ENCODE measurements at regions not wholly inside any gene's neighbourhood (a gene's known extent, or its start where the extent isn't known, plus 50 kb on each side); places are given as distances from the start of the nearest gene placed in this dataset.

GRCh38 chr18:6624271-6624660, 105.2 kb upstream of the ARHGAP28 start:
- TF ChIP-seq CTCF (IDR thresholded peaks at IDR 0.05; ENCODE audit: low read depth, low read length, poor library complexity, severe bottlenecking) (no peak), EZH2phosphoT487 (IDR thresholded peaks at IDR 0.05; ENCODE audit: borderline replicate concordance, low read length) (no peak)

GRCh38 chr18:6624661-6625311, 104.7 kb upstream of the ARHGAP28 start:
- Histone ChIP-seq H3K27ac (ENCODE audit: low read depth, low read length) (no peak overlapping the region), H3K27me3 (ENCODE audit: control insufficient read depth, low read length) (no peaks in the 10 kb centered on the region), H3F3A (ENCODE audit: control insufficient read depth, insufficient read depth) (no peaks in the 10 kb centered on the region), H3K4me2 (ENCODE audit: low read length) (no peak overlapping the region), H3K9me2 (replicated peaks; ENCODE audit: control insufficient read depth, low read length) (no peaks in the 10 kb centered on the region), H3K79me2 (ENCODE audit: control insufficient read depth, low read length) (no peaks in the 10 kb centered on the region), H3K36me3 (ENCODE audit: control insufficient read depth, low read length) (no peaks in the 10 kb centered on the region), H3K4me3 (ENCODE audit: low read length) (no peak overlapping the region), H4K20me1 (ENCODE audit: control insufficient read depth, insufficient read depth, low read depth, low read length) (no peaks in the 10 kb centered on the region), H3K4me1 (ENCODE audit: control insufficient read depth, low read length) (no peaks in the 10 kb centered on the region), H3K9me3 (ENCODE audit: control insufficient read depth, insufficient read depth, low read length) (no peaks in the 10 kb centered on the region)
- TF ChIP-seq CTCF (IDR thresholded peaks at IDR 0.05; ENCODE audit: low read depth, low read length, poor library complexity, severe bottlenecking): no peak
- no peak for TF ChIP-seq EZH2phosphoT487 (IDR thresholded peaks at IDR 0.05; ENCODE audit: borderline replicate concordance, low read length)

More at GRCh38 chr18:6624271-6624660, 105.2 kb upstream of the ARHGAP28 start:
- Histone ChIP-seq H4K20me1 (ENCODE audit: control insufficient read depth, insufficient read depth, low read depth, low read length) (no peaks in the 10 kb centered on the region), H3K27me3 (ENCODE audit: control insufficient read depth, low read length) (no peaks in the 10 kb centered on the region), H3K4me3 (ENCODE audit: low read length) (no peak overlapping the region), H3K9me2 (replicated peaks; ENCODE audit: control insufficient read depth, low read length) (no peaks in the 10 kb centered on the region), H3K4me2 (ENCODE audit: low read length) (no peak overlapping the region), H3K9me3 (ENCODE audit: control insufficient read depth, insufficient read depth, low read length) (no peaks in the 10 kb centered on the region), H3F3A (ENCODE audit: control insufficient read depth, insufficient read depth) (no peaks in the 10 kb centered on the region), H3K36me3 (ENCODE audit: control insufficient read depth, low read length) (no peaks in the 10 kb centered on the region), H3K4me1 (ENCODE audit: control insufficient read depth, low read length) (no peaks in the 10 kb centered on the region), H3K79me2 (ENCODE audit: control insufficient read depth, low read length) (no peaks in the 10 kb centered on the region), H3K27ac (ENCODE audit: low read depth, low read length) (no peak overlapping the region)

- Histone ChIP-seq H3K4me3 (ENCODE audit: low read length) (no peak overlapping the region), H3F3A (ENCODE audit: control insufficient read depth, insufficient read depth) (no peaks in the 10 kb centered on the region), H3K9me3 (ENCODE audit: control insufficient read depth, insufficient read depth, low read length) (no peaks in the 10 kb centered on the region), H3K27me3 (ENCODE audit: control insufficient read depth, low read length) (no peaks in the 10 kb centered on the region), H4K20me1 (ENCODE audit: control insufficient read depth, insufficient read depth, low read depth, low read length) (no peaks in the 10 kb centered on the region), H3K4me1 (ENCODE audit: control insufficient read depth, low read length) (no peaks in the 10 kb centered on the region), H3K79me2 (ENCODE audit: control insufficient read depth, low read length) (no peaks in the 10 kb centered on the region), H3K4me2 (ENCODE audit: low read length) (no peak overlapping the region), H3K27ac (ENCODE audit: low read depth, low read length) (no peak overlapping the region), H3K9me2 (replicated peaks; ENCODE audit: control insufficient read depth, low read length) (no peaks in the 10 kb centered on the region), H3K36me3 (ENCODE audit: control insufficient read depth, low read length) (no peaks in the 10 kb centered on the region)
- no peak for TF ChIP-seq EZH2phosphoT487 (IDR thresholded peaks at IDR 0.05; ENCODE audit: borderline replicate concordance, low read length)
- TF ChIP-seq CTCF (IDR thresholded peaks at IDR 0.05; ENCODE audit: low read depth, low read length, poor library complexity, severe bottlenecking): no peak
Observed at GRCh38 chr18:6625481-6625880, 104.0 kb upstream of the ARHGAP28 start.

All from DOHH2 (cell line).